Panc1 (cell line): ENCODE measurements at regions not wholly inside any gene's neighbourhood (a gene's known extent, or its start where the extent isn't known, plus 50 kb on each side); places are given as distances from the start of the nearest gene placed in this dataset.

Source experiments
- ATAC-seq: fragments of 200-7000 bp; cut with Tn5 transposase; 2 replicates; pipeline ENCODE4 v1.9.1; 2020; ENCODE audit warnings: mild to moderate bottlenecking, moderate library complexity
- BruUV-seq: library from RNA; stranded (reverse); fragments of 400-500 nt; replicated peaks from 2 replicates; lab custom pipeline; 2021; lab: Mats Ljungman, UMichigan
- CTCF ChIA-PET: fragments of 300-600 bp; sonication (Branson Sonifier 250); formaldehyde crosslinking; loops from one replicate; lab custom pipeline; 2022; ENCODE audit warnings: antibody characterized with exemption; lab: Charles Lee
- POLR2A ChIA-PET: fragments of 300-600 bp; sonication (Branson Sonifier 250); formaldehyde crosslinking; loops from one replicate; lab custom pipeline; 2022; ENCODE audit warnings: antibody characterized with exemption; lab: Charles Lee
- DNase-seq: peaks from one replicate; pipeline ENCODE4 v3.0.0-alpha.2; 2010; ENCODE audit warnings: low read depth, low spot score
- H3K27ac ChIP-seq: 2 replicates; pipeline ENCODE4 v1.5.1; 2011; ENCODE audit warnings: mild to moderate bottlenecking, low read length, inconsistent platforms
- H3K27me3 ChIP-seq: fragments of 200-500 bp; sonication (Bioruptor generic); 2 replicates; pipeline ENCODE4 v1.6.0; 2014; ENCODE audit warnings: low read length, inconsistent platforms; ENCODE audit not compliant: control insufficient read depth, insufficient read depth
- H3K36me3 ChIP-seq: fragments of 200-500 bp; sonication (Bioruptor generic); 2 replicates; pipeline ENCODE4 v1.5.1; 2014; ENCODE audit warnings: inconsistent platforms, mild to moderate bottlenecking, low read length, moderate library complexity; ENCODE audit not compliant: control insufficient read depth, insufficient read depth
- H3K4me1 ChIP-seq: 2 replicates; pipeline ENCODE4 v1.5.1; 2011; ENCODE audit warnings: inconsistent platforms, mild to moderate bottlenecking, low read length, moderate library complexity; ENCODE audit not compliant: control insufficient read depth, insufficient read depth
- H3K4me3 ChIP-seq, 2 experiments: 2 replicates each; pipeline ENCODE4 v1.5.1; 2011 to 2012; ENCODE audit warnings: low read depth in 2 of 2, low read length in 2 of 2, mild to moderate bottlenecking in 2 of 2, inconsistent platforms in 1 of 2, moderate library complexity in 1 of 2
- H3K9me3 ChIP-seq: fragments of 200-500 bp; sonication (Bioruptor generic); 2 replicates; pipeline ENCODE4 v1.5.1; 2014; ENCODE audit warnings: low read depth, mild to moderate bottlenecking, inconsistent platforms, low read length, moderate library complexity; ENCODE audit not compliant: control insufficient read depth, insufficient read depth
- CTCF ChIP-seq: fragments of 450-650 bp; IDR thresholded peaks from 2 replicates; pipeline ENCODE4 v1.5.1; 2017; ENCODE audit warnings: mild to moderate bottlenecking
- POLR2AphosphoS5 ChIP-seq: IDR thresholded peaks from 2 replicates; pipeline ENCODE4 v1.6.1; 2012; ENCODE audit warnings: mild to moderate bottlenecking, low read depth, low read length, moderate library complexity
- REST ChIP-seq, 2 experiments: IDR thresholded peaks; 2 replicates each; pipeline ENCODE4 v1.6.1; 2011 to 2012; ENCODE audit warnings: low read depth in 2 of 2, control low read depth in 1 of 2, low read length in 1 of 2, mild to moderate bottlenecking in 1 of 2, moderate library complexity in 1 of 2; ENCODE audit not compliant: insufficient read depth in 1 of 2
- SIN3A ChIP-seq: IDR thresholded peaks from 2 replicates; pipeline ENCODE4 v1.6.1; 2012; ENCODE audit warnings: low read depth, mild to moderate bottlenecking, low read length, moderate library complexity, borderline replicate concordance; ENCODE audit not compliant: insufficient read depth
- TCF7L2 ChIP-seq: IDR thresholded peaks from 2 replicates; pipeline ENCODE4 v1.6.1; 2011; ENCODE audit warnings: mild to moderate bottlenecking, low read depth, low read length, inconsistent platforms
- in situ Hi-C: cut with HindIII; loops from 2 replicates; pipeline ENCODE4 v1.10.0; 2016; ENCODE audit warnings: low sequenced_read_pairs, low pct_unique_long_range_greater_than_20kb
- intact Hi-C: fragments of 100-400 bp; cut with micrococcal nuclease; formaldehyde crosslinking; loops from one replicate; pipeline ENCODE4 v1.10.0; 2022; ENCODE audit not compliant: unreplicated experiment

GRCh38 chr3:157776861-157777260 is 273.6 kb upstream of the VEPH1 start:
- no peaks in the 10 kb centered on the region for H3K9me3 ChIP-seq
- no peak overlapping the region for H3K4me3 ChIP-seq
- DNase-seq = no peak
- intact Hi-C loops = no loop called here
- no TSS peak for BruUV-seq
- ChIA-PET POLR2A (no interaction called here), CTCF (no interaction called here)
- no peak for ATAC-seq
- H3K27me3 ChIP-seq = no peaks in the 10 kb centered on the region
- no peak overlapping the region for H3K27ac ChIP-seq
- in situ Hi-C loops = no loop called here
- TF ChIP-seq CTCF = no peak
- no peak for TF ChIP-seq SIN3A
- TF ChIP-seq TCF7L2 = no peak
- no peak for TF ChIP-seq REST (IDR thresholded peaks at IDR 0.05; ENCODE audit: insufficient read depth in 1 of 2, low read depth in 2 of 2, low read length in 1 of 2)
- TF ChIP-seq POLR2AphosphoS5 = no peak
- no peaks in the 10 kb centered on the region for H3K36me3 ChIP-seq
- H3K4me1 ChIP-seq = no peaks in the 10 kb centered on the region

- no peak overlapping the region for H3K4me3 ChIP-seq
- H3K36me3 ChIP-seq = no peaks in the 10 kb centered on the region
- ChIA-PET POLR2A (no interaction called here), CTCF (no interaction called here)
- intact Hi-C loops = no loop called here
- H3K4me1 ChIP-seq = no peaks in the 10 kb centered on the region
- ATAC-seq = no peak
- in situ Hi-C loops = no loop called here
- DNase-seq = no peak
- no peaks in the 10 kb centered on the region for H3K9me3 ChIP-seq
- H3K27ac ChIP-seq = no peak overlapping the region
- H3K27me3 ChIP-seq = no peaks in the 10 kb centered on the region
- TF ChIP-seq POLR2AphosphoS5 (no peak), CTCF (no peak), SIN3A (no peak)
- BruUV-seq = no TSS peak
Observed at GRCh38 chr3:157775446-157775845, 272.2 kb upstream of the VEPH1 start.
